ENCODE measurements at regions not wholly inside any gene's neighbourhood (a gene's known extent, or its start where the extent isn't known, plus 50 kb on each side); places are given as distances from the start of the nearest gene placed in this dataset.
"Not testable (repeated sequence)": the region's sequence is repeated elsewhere in the genome, so short reads cannot be mapped to it uniquely, and the experiment has no call there.

DNA sequence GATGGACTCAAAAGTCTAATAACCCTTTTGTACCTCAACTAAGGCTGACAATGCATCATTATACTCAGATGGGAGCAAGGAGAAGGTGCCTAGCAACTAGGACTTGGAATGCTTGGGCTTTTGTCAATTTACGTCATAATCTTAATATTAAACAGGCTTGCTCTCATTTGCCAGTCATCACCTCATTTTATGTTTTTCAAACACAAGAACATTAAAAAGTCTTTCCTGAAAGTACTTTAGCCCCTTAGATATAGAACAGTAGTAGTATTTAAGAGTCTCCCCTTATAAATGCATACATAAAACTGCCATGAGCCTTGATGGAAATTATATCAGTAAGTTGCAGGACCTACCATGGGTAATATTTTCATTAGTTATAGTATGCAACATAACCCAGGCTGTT, 150.7 kb upstream of the INTU start:
- TF ChIP-seq, protein P1, sequence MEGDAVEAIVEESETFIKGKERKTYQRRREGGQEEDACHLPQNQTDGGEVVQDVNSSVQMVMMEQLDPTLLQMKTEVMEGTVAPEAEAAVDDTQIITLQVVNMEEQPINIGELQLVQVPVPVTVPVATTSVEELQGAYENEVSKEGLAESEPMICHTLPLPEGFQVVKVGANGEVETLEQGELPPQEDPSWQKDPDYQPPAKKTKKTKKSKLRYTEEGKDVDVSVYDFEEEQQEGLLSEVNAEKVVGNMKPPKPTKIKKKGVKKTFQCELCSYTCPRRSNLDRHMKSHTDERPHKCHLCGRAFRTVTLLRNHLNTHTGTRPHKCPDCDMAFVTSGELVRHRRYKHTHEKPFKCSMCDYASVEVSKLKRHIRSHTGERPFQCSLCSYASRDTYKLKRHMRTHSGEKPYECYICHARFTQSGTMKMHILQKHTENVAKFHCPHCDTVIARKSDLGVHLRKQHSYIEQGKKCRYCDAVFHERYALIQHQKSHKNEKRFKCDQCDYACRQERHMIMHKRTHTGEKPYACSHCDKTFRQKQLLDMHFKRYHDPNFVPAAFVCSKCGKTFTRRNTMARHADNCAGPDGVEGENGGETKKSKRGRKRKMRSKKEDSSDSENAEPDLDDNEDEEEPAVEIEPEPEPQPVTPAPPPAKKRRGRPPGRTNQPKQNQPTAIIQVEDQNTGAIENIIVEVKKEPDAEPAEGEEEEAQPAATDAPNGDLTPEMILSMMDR (IDR thresholded peaks at IDR 0.05; ENCODE audit: unreplicated experiment) = no peak
- Mint-ChIP-seq H3K9me3 (no peaks in the 10 kb centered on the region), H3K27me3 (ENCODE audit: low read depth) (no peaks in the 10 kb centered on the region), H3K4me1 (peaks cover 1% of the 10 kb centered on the region), H3K36me3 (no peaks in the 10 kb centered on the region), H3K4me3 (no peak overlapping the region), H3K27ac (no peak overlapping the region)
- no peak for DNase-seq (ENCODE audit: low spot score in 2 of 2, unreplicated experiment in 2 of 2)

DNA sequence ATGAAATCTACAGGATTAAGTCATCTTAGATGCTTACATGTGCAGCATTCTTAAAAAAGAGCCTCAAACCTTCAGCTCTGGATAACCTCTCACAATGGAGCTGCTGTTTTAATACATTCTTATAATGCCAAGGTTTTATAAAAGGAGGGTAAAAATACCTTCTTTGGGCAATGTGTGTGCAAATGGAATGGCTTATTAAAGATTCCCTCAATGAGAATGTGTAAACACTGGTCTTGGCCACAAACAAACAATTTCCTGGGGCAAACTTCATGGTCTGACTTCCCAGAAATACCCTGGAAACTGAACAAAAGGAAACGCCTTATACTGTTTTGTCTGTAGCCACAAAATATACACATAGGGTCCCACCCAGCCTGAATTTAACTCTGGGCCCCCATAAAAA, 148.6 kb upstream of the INTU start:
- H3K36me3 Mint-ChIP-seq = no peaks in the 10 kb centered on the region
- no peaks in the 10 kb centered on the region for H3K27me3 Mint-ChIP-seq (ENCODE audit: low read depth)
- H3K4me3 Mint-ChIP-seq = no peak overlapping the region
- no peak for DNase-seq (ENCODE audit: low spot score in 2 of 2, unreplicated experiment in 2 of 2)
- TF ChIP-seq, protein P1 (IDR thresholded peaks at IDR 0.05; ENCODE audit: unreplicated experiment) = no peak
- H3K9me3 Mint-ChIP-seq = no peaks in the 10 kb centered on the region
- peaks cover 1% of the 10 kb centered on the region for H3K4me1 Mint-ChIP-seq
- H3K27ac Mint-ChIP-seq = no peak overlapping the region

DNA sequence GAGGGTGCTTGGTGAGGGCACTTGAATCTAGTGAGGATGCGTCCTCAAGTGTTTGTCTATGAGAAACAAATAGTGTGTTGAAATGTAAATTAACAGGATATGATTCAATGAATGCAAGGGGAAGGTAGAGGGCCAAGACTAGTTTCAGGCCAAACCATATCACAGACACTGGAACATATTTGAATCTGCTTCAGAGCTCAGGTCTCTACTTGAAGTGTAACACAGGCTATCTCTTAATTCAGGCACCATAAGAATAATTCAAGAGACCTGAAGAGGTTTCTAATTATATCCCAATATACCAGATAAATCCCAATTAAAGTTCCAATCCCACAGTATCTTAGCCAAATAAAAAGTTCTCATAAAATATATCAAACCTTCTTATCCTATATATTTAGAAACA, 146.5 kb upstream of the INTU start:
- Mint-ChIP-seq H3K27ac (no peak overlapping the region), H3K9me3 (no peaks in the 10 kb centered on the region), H3K4me1 (peaks cover 1% of the 10 kb centered on the region), H3K27me3 (ENCODE audit: low read depth) (no peaks in the 10 kb centered on the region), H3K36me3 (no peaks in the 10 kb centered on the region), H3K4me3 (no peak overlapping the region)
- no peak for DNase-seq (ENCODE audit: low spot score in 2 of 2, unreplicated experiment in 2 of 2)
- TF ChIP-seq, protein P1 (IDR thresholded peaks at IDR 0.05; ENCODE audit: unreplicated experiment) = no peak

GRCh38 chr4:127491571-127491970, 141.2 kb upstream of the INTU start:
- no peak overlapping the region for H3K4me3 Mint-ChIP-seq
- no peaks in the 10 kb centered on the region for H3K9me3 Mint-ChIP-seq
- H3K36me3 Mint-ChIP-seq = no peaks in the 10 kb centered on the region
- no peak overlapping the region for H3K27ac Mint-ChIP-seq
- DNase-seq (ENCODE audit: low spot score in 2 of 2, unreplicated experiment in 2 of 2) = no peak
- no peaks in the 10 kb centered on the region for H3K27me3 Mint-ChIP-seq (ENCODE audit: low read depth)
- TF ChIP-seq, protein P1 (IDR thresholded peaks at IDR 0.05; ENCODE audit: unreplicated experiment) = no peak
- no peaks in the 10 kb centered on the region for H3K4me1 Mint-ChIP-seq

DNA sequence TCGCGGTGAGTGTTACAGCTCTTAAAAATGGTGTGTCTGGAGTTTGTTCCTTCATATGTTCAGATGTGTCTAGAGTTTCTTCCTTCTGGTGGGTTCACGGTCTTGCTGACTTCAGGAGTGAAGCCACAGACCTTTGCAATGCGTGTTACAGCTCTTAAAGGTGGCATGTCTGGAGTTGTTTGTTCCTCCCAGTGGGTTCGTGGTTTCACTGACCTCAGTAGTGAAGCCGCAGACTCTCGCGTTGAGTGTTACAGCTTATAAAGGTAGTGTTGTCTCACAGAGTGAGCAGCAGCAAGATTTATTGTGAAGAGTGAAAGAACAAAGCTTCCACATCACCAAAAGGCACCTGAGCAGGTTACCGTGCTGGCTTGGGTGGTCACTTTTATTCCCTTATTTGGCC, 135.9 kb upstream of the INTU start:
- H3K27ac Mint-ChIP-seq = not testable (repeated sequence)

GRCh38 chr4:127498366-127498765, 134.4 kb upstream of the INTU start:
- TF ChIP-seq, protein P1 (IDR thresholded peaks at IDR 0.05; ENCODE audit: unreplicated experiment) = no peak
- Mint-ChIP-seq H3K4me3 (no peak overlapping the region), H3K4me1 (peaks cover 12% of the 10 kb centered on the region), H3K27me3 (ENCODE audit: low read depth) (no peaks in the 10 kb centered on the region), H3K27ac (no peak overlapping the region), H3K9me3 (no peaks in the 10 kb centered on the region), H3K36me3 (no peaks in the 10 kb centered on the region)
- no peak for DNase-seq (ENCODE audit: low spot score in 2 of 2, unreplicated experiment in 2 of 2)

More for the DNA sequence above, 135.9 kb upstream of the INTU start:
- not testable (repeated sequence) for H3K36me3 Mint-ChIP-seq; H3K4me1 Mint-ChIP-seq; DNase-seq (ENCODE audit: low spot score in 2 of 2, unreplicated experiment in 2 of 2); H3K4me3 Mint-ChIP-seq; H3K9me3 Mint-ChIP-seq; H3K27me3 Mint-ChIP-seq (ENCODE audit: low read depth)
